Common myeloid progenitor, CD34-positive (primary cell): ENCODE measurements at regions not wholly inside any gene's neighbourhood (a gene's known extent, or its start where the extent isn't known, plus 50 kb on each side); places are given as distances from the start of the nearest gene placed in this dataset.

Source experiments
- CTCF ChIA-PET: fragments of 350-600 bp; sonication (Branson Sonifier 250); formaldehyde crosslinking; loops from one replicate; lab custom pipeline; 2021; ENCODE audit warnings: antibody characterized with exemption; lab: Charles Lee
- POLR2A ChIA-PET: fragments of 350-600 bp; sonication (Branson Sonifier 250); formaldehyde crosslinking; loops from one replicate; lab custom pipeline; 2021; ENCODE audit warnings: antibody characterized with exemption; lab: Charles Lee
- DNase-seq, 3 donors: peaks; one replicate each; pipeline versions ENCODE4 v3.0.0 to v3.0.0-alpha.2; 2013
- H3K27ac ChIP-seq, 2 experiments: 1 replicate in 1 of 2; 2 replicates in 1 of 2; pipeline ENCODE4 v1.7.0; 2013; ENCODE audit warnings: inconsistent platforms in 2 of 2, low read length in 2 of 2, mild to moderate bottlenecking in 2 of 2, low read depth in 1 of 2, moderate library complexity in 1 of 2; ENCODE audit not compliant: severe bottlenecking in 2 of 2, insufficient read depth in 1 of 2, poor library complexity in 1 of 2
- H3K27me3 ChIP-seq, 5 experiments: replicated peaks in 2 of 5; 1 replicate in 3 of 5; 2 replicates in 2 of 5; pipeline versions ENCODE4 v1.6.1 to v1.7.0; 2013; ENCODE audit warnings: low read length in 4 of 5, mild to moderate bottlenecking in 2 of 5, moderate library complexity in 2 of 5, inconsistent platforms in 1 of 5; ENCODE audit not compliant: insufficient read depth in 5 of 5, control insufficient read depth in 4 of 5
- H3K36me3 ChIP-seq, 4 experiments: 1 replicate in 2 of 4; 2 replicates in 2 of 4; pipeline versions ENCODE4 v1.6.1 to v1.7.0; 2013; ENCODE audit warnings: low read length in 3 of 4, control low read depth in 1 of 4, mild to moderate bottlenecking in 1 of 4; ENCODE audit not compliant: control insufficient read depth in 4 of 4, insufficient read depth in 4 of 4
- H3K4me1 ChIP-seq, 4 experiments: 1 replicate in 3 of 4; 2 replicates in 1 of 4; pipeline versions ENCODE4 v1.6.1 to v1.7.1; 2013; ENCODE audit warnings: low read length in 3 of 4, mild to moderate bottlenecking in 3 of 4, control low read depth in 1 of 4, inconsistent platforms in 1 of 4, moderate library complexity in 1 of 4; ENCODE audit not compliant: control insufficient read depth in 4 of 4, insufficient read depth in 4 of 4; ENCODE audit errors: control extremely low read depth in 1 of 4
- H3K4me3 ChIP-seq, 7 experiments: 1 replicate in 4 of 7; 2 replicates in 3 of 7; pipeline versions ENCODE4 v1.5.1 to v1.7.0; 2013; ENCODE audit warnings: mild to moderate bottlenecking in 7 of 7, low read length in 6 of 7, moderate library complexity in 6 of 7, inconsistent platforms in 2 of 7, low read depth in 2 of 7, control low read depth in 1 of 7; ENCODE audit not compliant: insufficient read depth in 4 of 7, control insufficient read depth in 1 of 7; ENCODE audit errors: extremely low read depth in 1 of 7
- H3K9me3 ChIP-seq, 5 experiments: 1 replicate in 4 of 5; 2 replicates in 1 of 5; pipeline versions ENCODE4 v1.6.1 to v1.7.1; 2013; ENCODE audit warnings: low read length in 4 of 5, mild to moderate bottlenecking in 2 of 5, inconsistent platforms in 1 of 5, low read depth in 1 of 5, moderate library complexity in 1 of 5; ENCODE audit not compliant: control insufficient read depth in 4 of 5, insufficient read depth in 2 of 5; ENCODE audit errors: control extremely low read depth in 1 of 5
- WGBS: methylation state at CpG from one replicate; pipeline ENCODE4 v1.1.5; 2013; ENCODE audit not compliant: insufficient coverage; 5-methylcytosine and 5-hydroxymethylcytosine counted together

DNA sequence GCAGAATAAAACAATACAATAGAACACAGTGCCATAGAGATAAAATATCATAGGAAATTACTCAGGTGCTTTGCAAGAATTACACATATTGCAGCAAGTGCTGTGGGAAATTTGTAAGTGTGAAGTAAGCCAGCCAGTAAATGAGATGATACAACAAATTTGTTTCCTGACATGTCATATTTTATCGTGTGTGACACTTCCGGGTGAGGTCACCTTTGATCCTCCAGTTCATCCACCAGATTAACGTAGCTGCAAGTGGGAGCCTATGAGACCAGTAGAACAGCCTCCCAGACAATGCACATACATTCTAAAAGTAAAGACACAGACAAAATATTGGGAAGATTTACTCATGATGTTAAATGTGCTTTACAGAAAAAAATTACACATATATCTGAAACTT is 72.2 kb downstream of the PRDM9 start:
- no peaks in the 10 kb centered on the region for H3K27me3 ChIP-seq
- no peak for DNase-seq
- H3K4me1 ChIP-seq: no peaks in the 10 kb centered on the region
- WGBS: 100% methylated on average over 1 of the region's 3 CpGs
- H3K27ac ChIP-seq: no peak overlapping the region
- no peak overlapping the region for H3K4me3 ChIP-seq
- H3K36me3 ChIP-seq: no peaks in the 10 kb centered on the region
- no peaks in the 10 kb centered on the region for H3K9me3 ChIP-seq
- ChIA-PET CTCF (no interaction called here), POLR2A (no interaction called here)

DNA sequence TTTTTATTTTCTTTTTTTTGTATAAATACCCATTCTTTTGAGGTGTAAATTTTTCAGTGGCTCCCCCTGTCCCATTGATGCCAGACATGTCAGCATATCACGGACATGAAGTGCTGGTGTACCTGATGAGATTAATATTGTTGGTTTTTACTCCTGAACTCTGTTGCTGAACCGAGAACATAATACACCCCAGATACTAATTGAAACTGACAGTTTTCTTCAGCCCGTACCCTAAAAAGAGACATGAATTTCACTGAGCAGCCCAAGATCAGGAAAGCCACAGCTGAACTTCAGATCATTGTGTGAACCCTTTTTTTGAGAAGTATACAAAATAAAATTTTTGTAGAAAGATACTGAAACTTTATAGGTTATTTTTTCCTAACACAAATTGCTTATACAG is 75.7 kb downstream of the PRDM9 start:
- POLR2A ChIA-PET: no interaction called here
- Histone ChIP-seq H3K27me3 (no peaks in the 10 kb centered on the region), H3K4me1 (no peaks in the 10 kb centered on the region), H3K36me3 (no peaks in the 10 kb centered on the region), H3K4me3 (no peak overlapping the region), H3K27ac (no peak overlapping the region), H3K9me3 (no peaks in the 10 kb centered on the region)
- CTCF ChIA-PET: no interaction called here
- 100% methylated on average over 1 of the region's 3 CpGs for WGBS
- no peak for DNase-seq

DNA sequence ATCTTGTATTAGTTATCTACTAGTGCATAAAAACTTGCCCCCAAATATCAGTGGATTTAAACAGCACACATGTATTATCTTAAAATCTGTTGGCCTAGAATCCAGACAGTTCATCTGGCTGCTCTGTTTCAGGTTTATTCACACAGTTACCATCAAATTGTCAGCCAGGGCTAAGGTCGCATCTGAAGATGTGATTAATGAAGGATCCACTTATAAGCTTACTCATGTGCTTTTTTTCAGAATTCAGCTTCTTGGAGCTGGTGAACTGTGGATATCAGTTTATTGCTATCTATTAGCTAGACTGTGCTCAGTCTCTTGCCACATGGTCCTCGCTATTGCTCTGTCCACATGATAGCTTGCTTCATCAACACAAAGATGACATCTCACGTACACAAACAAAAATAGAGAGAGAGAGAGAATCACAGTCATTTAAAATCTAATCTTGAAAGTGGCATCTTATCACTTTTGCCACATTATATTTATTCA is 81.5 kb downstream of the PRDM9 start:
- Histone ChIP-seq H3K4me1 (no peaks in the 10 kb centered on the region), H3K36me3 (no peaks in the 10 kb centered on the region), H3K4me3 (no peak overlapping the region), H3K27ac (no peak overlapping the region), H3K9me3 (peaks cover 0 to 1% (median 0%) of the 10 kb centered on the region in 5 experiments), H3K27me3 (no peaks in the 10 kb centered on the region)
- ChIA-PET CTCF (no interaction called here), POLR2A (no interaction called here)
- DNase-seq: no peak
- 100% methylated on average over 2 of the region's 3 CpGs for WGBS

DNA sequence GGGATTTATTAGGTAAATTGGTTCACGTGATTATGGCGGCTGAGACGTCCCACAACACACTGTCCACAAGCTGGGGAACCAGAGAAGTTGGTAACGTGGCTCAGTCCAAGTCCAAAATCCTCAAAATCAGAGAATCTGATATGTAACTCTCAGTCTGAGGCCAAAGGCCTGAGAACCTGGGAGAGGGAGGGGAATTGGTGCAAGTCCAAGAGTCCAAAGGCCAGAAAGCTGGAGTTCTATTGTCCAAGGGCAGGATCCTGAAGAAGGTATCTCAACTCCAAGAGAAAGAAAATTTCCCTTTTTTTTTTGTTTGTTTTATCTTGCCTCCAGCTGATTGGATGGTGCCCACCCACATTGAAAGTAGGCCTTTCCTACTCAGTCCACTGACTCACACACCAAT is 83.8 kb downstream of the PRDM9 start:
- H3K27ac ChIP-seq: no peak overlapping the region
- no peaks in the 10 kb centered on the region for H3K4me1 ChIP-seq
- ChIA-PET POLR2A (no interaction called here), CTCF (no interaction called here)
- no peak for DNase-seq
- H3K9me3 ChIP-seq: peaks cover 0 to 1% (median 0%) of the 10 kb centered on the region in 5 experiments
- no peak overlapping the region for H3K4me3 ChIP-seq
- 82% methylated on average over 4 of the region's 4 CpGs for WGBS
- no peaks in the 10 kb centered on the region for H3K36me3 ChIP-seq
- no peaks in the 10 kb centered on the region for H3K27me3 ChIP-seq

DNA sequence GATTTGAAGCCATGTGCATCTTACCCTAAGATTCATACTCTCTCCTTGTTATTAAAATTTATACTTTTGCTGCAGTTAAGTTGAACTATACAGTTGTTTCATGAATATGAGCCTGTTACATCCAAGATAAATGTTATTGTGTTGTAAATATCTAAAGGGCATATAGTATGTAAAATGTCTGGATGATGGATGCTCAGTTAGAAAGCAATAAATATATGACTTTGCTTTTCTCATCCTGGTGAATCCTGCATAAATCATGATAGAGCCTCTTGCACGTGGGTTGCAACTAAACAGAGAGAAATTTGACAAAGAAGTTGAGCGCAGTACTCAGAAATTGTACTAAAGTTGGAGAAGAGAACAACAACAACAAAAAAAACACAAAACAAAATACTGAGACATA is 99.5 kb downstream of the PRDM9 start:
- Histone ChIP-seq H3K9me3 (no peaks in the 10 kb centered on the region), H3K27ac (no peak overlapping the region), H3K36me3 (no peaks in the 10 kb centered on the region), H3K4me1 (no peaks in the 10 kb centered on the region), H3K4me3 (no peak overlapping the region), H3K27me3 (no peaks in the 10 kb centered on the region)
- POLR2A ChIA-PET: no interaction called here
- no peak for DNase-seq
- no CpG with 5 or more reads among the region's 2 CpGs for WGBS
- CTCF ChIA-PET: no interaction called here

GRCh38 chr5:23612701-23613100 is 105.3 kb downstream of the PRDM9 start:
- H3K4me3 ChIP-seq: no peak overlapping the region
- POLR2A ChIA-PET: no interaction called here
- H3K9me3 ChIP-seq: no peaks in the 10 kb centered on the region
- H3K4me1 ChIP-seq: no peaks in the 10 kb centered on the region
- WGBS: 100% methylated on average over 1 of the region's 2 CpGs
- CTCF ChIA-PET: no interaction called here
- no peaks in the 10 kb centered on the region for H3K27me3 ChIP-seq
- H3K27ac ChIP-seq: no peak overlapping the region
- DNase-seq: no peak
- no peaks in the 10 kb centered on the region for H3K36me3 ChIP-seq

GRCh38 chr5:23613566-23613965 is 106.2 kb downstream of the PRDM9 start:
- Histone ChIP-seq H3K36me3 (no peaks in the 10 kb centered on the region), H3K4me3 (no peak overlapping the region), H3K27ac (no peak overlapping the region), H3K9me3 (no peaks in the 10 kb centered on the region), H3K4me1 (no peaks in the 10 kb centered on the region), H3K27me3 (no peaks in the 10 kb centered on the region)
- POLR2A ChIA-PET: no interaction called here
- CTCF ChIA-PET: no interaction called here
- WGBS: 100% methylated on average over 1 of the region's 1 CpG
- no peak for DNase-seq
